HG03175 (cell line): ENCODE measurements at regions not wholly inside any gene's neighbourhood (a gene's known extent, or its start where the extent isn't known, plus 50 kb on each side); places are given as distances from the start of the nearest gene placed in this dataset.
A peak's percentile ranks its signal among the peaks of the same experiment; 100 is the strongest.

ENCODE experiments used
- ATAC-seq: cut with Tn5 transposase; IDR thresholded peaks from one replicate; pipeline ENCODE4 v1.9.1; 2021; ENCODE audit warnings: mild to moderate bottlenecking, moderate library complexity; ENCODE audit not compliant: unreplicated experiment

DNA sequence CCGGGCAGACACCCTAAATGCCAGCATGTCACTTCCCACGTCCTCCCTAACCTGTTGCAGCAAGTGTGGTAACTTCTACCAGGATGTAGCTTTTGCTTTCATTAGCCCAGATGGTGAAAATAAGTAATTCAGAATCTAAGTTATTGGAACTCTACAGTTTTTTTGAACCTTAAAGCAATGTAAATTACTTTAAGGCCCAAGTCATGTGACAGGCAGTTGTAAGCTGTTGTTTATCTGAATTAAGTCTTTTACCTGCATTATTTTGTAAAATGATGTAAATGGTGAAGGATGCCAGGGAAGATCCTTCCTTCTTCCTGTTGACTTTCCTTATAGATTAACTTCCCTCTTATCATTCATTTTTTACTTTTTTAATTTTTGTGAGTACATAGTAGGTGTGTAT, 670.2 kb downstream of the SEMA5A start:
- no peak for ATAC-seq

DNA sequence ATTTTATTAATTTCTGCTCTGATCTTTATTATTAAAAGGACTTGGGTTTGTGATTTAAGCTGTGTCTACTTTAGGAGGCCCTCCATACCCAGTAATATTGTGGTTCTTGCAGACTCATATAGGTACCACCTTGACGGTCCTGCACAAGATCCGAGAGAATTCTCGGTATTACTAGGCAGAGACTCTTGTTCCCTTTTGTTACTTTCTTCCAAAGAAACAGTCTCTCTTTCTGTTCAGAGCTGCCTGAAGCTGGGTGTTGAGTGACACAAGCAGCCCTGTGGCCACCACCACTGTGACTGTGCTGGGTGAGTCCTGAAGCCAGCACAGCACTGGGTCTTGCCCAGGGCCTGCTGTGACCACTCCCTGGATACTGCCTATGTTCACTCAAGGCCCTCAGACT, 666.6 kb downstream of the SEMA5A start:
- ATAC-seq = peak; percentile 50

DNA sequence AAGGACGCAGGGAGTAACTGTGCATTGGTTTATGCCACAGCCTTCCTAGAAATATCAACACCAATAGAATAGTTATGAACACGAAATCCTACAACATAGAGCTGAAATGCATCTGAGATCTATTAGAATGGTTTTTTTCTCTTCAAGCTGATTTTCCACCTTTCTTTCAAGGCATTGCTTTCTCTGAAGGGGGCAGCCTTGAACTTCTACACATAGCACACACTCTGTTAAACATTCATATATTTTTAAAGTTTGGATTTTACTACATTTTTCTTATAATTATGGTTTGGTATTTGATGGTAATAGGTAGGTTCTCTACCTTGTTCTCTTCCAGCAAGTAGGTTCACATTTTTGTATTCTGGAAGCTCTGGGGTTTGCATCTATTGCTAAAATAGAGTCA, 661.8 kb downstream of the SEMA5A start:
- no peak for ATAC-seq

DNA sequence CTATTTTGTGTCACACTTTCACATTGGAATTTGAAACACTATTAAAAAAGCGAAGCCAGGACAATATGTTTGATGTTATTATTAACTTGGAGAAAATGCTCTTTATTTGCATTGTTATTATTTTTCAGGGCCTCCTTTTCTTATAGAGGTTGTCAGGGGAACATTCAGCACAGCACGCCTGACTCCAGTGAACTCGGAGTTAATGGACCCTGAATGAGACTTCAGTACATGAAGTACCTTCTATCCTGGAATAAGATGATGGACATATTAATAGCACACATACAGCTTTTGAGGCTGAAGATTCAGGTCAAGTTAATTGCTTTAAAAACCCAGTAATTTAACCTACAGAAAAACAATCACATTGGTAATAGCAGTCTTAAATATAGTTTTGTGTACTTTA, 652.9 kb downstream of the SEMA5A start:
- no peak for ATAC-seq

DNA sequence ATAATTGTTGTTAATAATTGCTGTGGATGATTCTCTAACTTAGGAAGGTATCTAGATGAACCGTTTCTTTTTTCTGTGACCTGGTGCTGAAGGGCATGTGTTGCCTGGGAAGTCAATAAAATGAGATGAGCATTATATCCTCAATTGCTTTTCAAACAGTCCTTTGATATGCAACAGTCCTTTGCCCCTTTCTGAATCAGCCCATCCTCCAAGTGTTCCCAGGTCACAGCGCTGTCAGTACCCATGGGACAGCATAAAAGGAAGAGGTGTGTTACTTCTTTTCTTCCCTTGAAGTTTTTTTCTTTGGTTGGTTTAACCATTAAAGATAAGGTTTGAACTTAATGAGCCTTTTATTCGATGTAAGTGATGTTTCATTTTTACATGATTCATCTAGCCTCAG, 651.8 kb downstream of the SEMA5A start:
- no peak for ATAC-seq

DNA sequence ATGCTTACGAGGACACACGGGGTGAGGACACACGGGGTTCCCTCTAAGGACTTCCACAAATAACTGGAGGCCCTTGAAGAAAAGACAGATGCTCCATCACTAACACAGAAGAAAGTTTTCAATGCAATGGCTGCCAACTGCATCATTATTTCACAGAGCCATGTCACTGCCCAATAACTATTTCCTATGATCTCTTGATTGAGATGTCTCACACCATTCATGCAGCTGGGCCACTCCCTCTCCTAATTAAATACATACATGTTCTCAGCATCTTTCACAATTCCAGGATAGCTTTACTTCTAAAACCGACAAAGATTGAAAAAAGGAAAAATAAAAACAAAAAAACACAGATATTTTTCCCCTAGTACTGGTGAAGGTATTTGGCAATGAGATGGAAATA, 650.8 kb downstream of the SEMA5A start:
- ATAC-seq = no peak

DNA sequence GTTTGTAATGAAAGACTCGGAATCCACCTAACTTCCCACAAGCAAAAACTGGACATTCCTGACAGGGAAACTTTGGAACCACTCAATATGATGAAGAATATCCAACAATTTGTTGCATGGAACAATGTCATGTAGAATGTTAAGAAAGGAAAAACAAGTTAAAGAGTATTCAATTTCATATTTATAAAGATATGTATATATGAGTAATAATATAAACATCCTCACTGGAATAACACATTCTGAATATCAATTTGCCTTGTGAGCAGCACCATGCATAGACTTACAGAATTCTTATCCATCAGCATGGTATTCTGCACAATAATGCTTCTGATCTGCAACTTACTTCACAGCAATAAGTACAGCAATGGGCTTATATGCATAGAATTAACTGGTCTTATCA, 650.3 kb downstream of the SEMA5A start:
- ATAC-seq = no peak

DNA sequence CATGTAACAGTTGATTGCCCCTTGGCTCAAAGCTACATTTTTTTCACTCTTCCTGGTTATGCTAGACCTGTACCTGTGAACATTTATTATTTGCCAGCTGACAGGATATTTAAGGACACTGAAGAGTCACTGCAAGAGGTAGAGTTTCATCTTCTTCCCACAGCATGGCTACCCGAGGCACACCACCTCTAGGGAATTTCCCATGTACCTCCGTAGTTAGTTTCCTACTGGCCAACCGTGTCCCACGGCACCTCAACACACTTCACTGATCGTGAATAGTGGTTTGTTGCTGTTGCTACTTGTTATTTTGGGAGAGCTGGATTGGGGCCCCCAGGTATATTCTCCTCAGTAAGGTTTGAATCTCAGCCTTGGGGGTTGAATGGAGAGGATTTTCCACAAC, 648.6 kb downstream of the SEMA5A start:
- no peak for ATAC-seq

DNA sequence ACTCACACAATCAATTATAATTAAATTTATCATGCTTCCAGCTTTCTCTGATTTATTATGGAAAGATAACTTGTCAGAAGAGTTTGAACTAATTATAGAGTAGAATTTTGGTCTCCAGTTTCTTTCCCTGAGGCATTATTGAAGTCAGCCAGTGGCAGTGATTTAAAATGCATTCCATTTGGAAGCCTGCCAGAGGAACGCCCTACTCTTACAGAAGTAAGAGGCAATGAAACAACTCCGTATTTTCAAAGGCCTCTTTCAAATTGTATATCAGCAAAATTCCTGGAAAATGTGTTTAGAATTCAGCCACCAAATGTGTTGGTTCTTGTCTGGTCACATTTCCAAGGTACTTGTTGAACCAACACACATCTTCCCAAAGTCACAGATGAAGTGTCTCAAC, 640.9 kb downstream of the SEMA5A start:
- no peak for ATAC-seq

DNA sequence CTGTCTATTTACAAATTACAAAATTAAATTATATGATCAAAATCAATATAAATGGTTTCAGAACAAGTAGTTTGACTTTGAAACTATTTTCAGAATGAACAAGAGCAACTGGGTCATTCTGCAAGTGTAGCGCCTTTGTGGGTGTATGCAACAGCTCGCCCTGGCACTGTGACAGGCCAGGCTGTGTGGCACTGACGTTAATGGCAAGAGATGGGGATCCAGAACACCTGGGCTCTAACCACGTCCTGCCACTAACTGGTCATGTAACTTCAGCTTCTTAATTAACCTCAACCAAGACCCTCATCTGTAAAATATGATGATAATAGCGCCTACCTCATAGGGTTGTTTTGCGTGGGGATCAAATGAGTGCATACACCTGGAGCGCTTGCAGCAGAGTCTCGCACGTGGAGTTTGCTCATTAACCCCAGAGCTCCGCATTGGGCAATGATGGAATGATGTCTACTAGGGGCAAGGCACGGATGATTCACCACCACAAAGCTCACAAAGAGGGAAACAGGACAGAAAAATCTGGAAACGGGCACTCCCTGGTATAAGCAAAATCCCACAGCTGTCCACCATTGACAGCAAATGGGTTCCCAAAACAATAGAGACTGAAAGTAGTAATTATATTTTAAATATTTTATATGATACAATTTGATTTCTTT, 639.4 kb downstream of the SEMA5A start:
- ATAC-seq = no peak

DNA sequence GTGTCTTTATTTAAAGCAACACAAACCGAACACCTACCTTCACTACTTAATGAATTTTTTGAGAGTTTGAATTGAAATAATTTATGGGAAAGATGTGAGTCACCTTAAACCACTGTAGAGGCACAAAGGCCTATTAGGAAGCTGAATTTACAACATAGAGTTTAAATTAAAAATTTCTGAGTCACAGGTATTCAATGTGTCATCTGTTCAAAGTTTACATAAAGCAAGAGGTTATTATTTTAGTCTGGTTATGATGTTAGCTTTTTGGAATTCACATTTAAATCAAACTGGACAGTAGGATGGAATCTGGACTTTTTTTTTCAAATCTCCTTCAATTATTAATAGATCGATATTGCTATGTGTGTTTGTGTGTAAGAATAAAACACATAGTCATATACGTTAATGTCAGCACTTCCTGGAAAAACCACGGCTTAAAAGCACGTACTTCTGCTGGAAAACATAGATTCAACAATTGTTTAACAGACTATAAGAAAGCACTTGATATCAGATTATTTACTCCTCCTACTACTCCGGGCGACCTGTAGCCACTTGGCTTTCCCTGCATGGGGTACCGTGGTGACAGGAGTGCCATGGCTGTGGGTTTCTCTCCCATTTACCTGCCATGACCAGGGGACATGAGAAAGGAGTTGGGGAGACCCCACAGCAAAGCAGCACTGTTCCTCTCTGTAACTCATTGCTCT, 638.6 kb downstream of the SEMA5A start:
- ATAC-seq = no peak

DNA sequence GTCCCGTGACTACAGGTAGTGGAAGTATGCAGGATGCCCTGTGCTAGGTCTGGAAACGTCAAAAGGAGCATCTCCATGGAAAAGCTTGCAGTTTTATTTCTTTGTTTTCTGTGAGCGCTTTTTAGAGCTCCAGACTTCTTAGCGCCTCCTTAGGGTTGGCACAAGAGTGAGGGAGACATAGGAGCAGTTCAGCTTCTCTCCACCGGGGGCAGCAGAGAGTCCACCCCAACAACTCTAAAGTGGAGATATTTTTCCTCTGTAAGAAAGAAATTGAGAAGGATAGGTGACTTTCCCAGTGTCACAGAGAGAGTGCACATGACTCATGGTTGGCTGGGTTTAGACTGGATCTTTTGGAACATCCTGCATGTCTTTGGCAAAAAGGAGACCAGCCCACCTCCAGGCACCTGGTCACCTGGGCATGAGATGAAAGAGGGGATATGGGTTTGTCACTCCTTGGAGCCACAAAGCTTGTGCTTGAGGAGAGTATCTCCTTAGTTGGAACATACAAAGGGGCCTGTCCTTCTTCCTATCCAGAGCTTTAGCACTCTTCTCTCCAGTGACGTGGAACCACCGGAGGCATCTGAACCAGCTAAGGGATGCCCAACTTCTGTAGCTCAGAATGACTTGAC, 637.7 kb downstream of the SEMA5A start:
- ATAC-seq = peak; percentile 85

DNA sequence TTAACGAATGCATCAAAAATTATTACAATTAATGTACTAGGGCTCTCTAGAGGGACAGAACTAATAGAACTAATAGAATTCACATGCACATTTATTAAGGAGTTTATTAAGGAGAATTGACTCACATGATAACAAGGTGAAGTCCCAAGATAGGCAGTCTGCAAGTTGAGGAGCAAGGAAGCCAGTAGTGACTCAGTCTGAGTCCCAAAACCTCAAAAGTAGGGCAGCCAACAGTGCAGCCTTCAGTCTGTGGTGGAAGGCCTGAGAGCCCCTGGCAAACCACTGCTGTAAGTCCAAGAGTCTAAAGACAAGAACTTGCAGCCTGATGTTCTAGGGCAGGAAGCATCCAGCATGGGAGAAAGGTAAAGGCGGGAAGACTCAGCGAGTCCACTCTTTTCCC, 633.8 kb downstream of the SEMA5A start:
- no peak for ATAC-seq

DNA sequence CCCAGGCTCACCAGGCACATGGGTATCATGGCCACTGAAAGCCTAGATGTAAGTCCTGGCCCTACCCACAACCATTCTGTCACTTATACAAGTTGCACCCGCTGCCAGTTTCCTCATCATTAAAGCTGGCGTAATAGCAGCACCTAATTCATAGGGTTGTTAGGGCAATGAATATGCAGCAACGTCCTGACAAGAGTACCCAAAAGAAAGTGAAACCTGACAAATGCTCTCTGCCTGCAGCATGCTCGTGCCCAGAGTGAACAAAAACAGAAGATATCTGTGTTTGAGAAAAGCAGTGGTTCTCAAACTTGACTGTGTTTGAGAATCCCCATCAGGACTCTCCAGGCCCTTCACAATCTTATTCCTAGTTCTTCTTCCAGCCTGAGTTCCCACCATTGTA, 632.4 kb downstream of the SEMA5A start:
- ATAC-seq = no peak

DNA sequence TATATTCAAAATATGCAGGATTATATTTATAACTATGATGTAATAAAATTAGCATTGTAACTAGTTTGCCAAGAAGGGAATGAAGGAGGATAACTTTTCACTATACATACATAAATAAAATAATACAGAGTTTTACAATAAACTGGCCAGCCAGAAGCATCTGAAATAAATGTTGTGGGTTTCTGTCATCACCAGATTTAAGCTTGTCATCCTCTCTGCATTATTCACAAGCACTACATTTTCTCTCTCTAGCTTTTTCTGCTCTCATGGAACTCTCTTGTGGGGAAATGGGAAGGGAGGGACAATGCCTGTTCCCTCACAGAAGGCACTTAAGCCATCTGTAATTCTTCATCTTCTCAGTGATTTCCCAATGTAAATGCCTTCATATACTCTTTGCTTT, 626.8 kb downstream of the SEMA5A start:
- no peak for ATAC-seq

DNA sequence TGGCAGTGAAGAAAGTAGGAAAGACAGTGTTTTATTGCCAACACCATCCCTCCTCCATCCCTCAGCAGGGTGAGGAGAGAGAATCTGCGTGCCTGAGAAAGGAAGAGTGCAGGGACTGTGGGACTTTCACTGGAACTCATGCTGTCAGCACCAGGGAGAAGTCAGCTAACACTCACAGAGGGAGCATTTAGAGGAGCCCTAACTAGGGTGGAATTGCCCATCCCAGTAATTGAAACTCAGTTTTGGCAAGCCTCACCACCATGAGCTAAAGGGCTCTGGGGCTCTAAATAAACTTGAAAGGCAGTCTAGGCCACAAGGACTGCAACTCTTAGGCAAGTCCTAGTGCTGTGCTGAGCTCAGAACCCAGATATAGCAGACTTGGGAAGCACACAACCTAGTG, 622.3 kb downstream of the SEMA5A start:
- no peak for ATAC-seq

DNA sequence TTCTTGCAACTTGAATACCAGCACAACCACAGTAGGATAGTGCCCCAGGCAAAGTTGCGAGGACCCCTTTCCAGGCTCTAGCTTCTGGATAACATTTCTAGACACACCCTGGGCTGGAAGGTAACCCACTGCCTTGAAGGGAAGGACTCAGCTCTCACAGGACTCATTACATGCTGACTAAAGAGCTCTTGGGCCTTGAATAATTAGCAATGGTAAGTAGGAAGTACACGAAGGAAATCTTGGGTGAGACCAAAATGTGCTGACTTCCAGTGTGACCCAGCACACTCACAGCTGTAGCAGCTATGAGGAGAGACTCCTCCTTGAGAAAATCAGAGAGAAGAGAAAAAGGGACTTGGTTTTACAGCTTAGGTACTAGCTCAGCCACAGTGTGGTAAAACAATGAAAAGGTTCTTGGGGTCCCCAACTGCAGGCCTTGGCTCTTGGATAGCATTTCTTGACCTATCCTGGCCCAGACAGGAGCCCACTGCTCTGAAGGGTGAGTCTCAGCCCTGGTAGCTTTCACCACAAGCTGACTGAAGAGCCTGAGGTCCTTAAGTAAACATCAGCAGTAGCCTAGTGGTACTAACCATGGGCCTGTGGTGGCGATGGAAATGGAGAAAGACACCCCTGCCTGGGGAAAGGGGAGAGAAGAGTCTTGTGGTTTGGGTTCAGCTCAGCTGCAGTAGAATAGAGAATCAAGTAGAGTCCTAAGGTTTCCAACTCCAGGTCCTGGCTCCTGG, 621.7 kb downstream of the SEMA5A start:
- ATAC-seq = no peak

DNA sequence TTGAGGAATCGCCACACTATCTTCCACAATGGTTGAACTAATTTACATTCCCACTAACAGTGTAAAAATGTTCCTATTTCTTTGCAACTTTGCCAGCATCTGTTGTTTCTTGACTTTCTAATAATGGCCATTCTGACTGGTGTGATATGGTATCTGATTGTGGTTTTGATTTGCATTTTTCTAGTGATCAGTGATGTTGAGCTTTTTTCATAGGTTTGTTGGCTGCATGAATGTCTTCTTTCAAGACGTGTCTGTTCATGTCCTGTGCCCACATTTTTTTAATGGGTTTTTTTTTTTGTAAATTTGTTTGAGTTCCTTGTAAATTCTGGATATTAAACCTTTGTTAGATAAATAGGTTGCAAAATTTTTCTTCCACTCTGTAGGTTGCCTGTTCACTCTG, 615.9 kb downstream of the SEMA5A start:
- ATAC-seq = no peak

DNA sequence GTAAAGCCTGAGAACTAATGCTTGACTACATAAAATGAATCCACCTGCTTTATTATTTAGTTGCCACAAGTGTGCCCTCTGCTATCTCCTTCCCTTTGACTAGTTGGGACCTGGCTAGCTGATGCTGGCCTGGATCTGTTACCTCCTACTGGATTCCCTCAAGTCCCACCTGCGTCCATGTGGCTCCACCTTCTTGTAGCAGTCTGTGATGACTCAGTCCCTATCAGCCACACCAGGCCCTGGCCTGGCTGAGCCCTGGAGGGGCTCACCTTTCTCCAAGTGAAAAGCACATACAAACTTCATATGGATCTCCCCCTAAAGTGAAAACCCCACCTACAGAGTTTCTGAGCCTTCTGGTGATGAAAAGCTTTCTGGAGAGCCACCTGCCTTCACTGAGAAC, 611.4 kb downstream of the SEMA5A start:
- no peak for ATAC-seq

DNA sequence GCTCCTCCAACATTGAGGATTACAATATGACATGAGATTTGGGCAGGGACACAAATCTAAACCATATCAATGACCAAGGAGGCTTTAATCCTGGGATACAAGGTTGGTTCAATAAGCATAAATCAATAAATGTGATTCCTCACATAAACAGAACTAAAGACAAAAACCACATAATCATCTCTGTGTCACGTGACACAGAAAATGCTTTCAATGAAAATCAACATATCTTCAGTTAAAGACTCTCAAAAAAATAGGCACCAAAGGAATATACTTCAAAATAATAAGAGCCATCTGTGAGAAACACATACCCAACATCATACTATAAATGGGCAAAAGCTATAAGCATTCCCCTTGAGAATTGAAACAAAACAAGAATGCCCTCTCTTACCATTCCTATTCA, 604.9 kb downstream of the SEMA5A start:
- no peak for ATAC-seq

DNA sequence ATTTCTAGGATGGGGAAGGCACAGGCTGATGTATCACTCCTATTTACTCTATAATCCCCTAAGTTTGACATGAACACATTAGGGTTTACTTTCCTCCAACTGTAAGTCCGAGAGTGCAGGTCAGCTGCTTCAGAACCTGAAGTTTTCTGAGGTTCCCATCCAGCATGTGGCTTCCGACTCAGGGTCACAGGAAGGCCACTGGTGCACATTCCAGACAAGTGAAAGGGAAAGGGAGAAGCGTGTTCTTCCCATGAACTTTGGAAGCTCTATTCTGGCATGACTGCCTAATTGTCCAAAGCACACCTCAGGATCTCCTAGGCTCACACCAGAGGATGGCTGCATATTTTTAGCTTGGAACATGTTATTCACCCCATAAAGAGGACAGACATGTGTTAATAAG, 602.6 kb downstream of the SEMA5A start:
- no peak for ATAC-seq

DNA sequence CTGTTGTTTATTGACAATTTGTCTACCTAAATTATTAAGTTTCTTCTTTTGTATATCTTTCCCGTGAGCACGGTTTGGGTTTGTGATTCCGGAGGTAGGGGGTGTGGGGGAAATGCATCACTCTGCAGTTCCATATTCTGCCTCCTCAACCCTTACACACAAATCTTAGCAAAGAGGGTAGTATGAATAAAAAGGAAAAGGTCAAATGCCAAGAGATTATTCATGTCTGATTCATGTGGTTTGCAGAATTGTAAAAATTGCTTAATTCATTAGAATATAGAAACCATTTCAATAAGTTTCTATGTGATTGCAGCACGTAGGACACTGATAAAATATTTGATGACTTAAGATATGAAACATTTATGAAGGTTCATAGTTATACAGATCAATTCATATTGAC, 601.9 kb downstream of the SEMA5A start:
- ATAC-seq = no peak
